SK-N-MC (cell line): ENCODE measurements at regions not wholly inside any gene's neighbourhood (a gene's known extent, or its start where the extent isn't known, plus 50 kb on each side); places are given as distances from the start of the nearest gene placed in this dataset.

Source experiments
- FOXP2 ChIP-seq: optimal IDR thresholded peaks from 2 replicates; pipeline ENCODE3; 2011; ENCODE audit warnings: mild to moderate bottlenecking, moderate library complexity; ENCODE audit not compliant: insufficient read depth; ENCODE audit errors: extremely low read length, control extremely low read depth
- POLR2AphosphoS5 ChIP-seq: IDR thresholded peaks from 2 replicates; pipeline ENCODE4 v1.6.1; 2012; ENCODE audit warnings: mild to moderate bottlenecking, low read depth, low read length, borderline replicate concordance

- no peak for TF ChIP-seq FOXP2
- TF ChIP-seq POLR2AphosphoS5, result no peak
Measured at GRCh38 chr2:8553643-8554042, 128.2 kb upstream of the ID2 start.
